ENCODE measurements at regions not wholly inside any gene's neighbourhood (a gene's known extent, or its start where the extent isn't known, plus 50 kb on each side); places are given as distances from the start of the nearest gene placed in this dataset.

DNA sequence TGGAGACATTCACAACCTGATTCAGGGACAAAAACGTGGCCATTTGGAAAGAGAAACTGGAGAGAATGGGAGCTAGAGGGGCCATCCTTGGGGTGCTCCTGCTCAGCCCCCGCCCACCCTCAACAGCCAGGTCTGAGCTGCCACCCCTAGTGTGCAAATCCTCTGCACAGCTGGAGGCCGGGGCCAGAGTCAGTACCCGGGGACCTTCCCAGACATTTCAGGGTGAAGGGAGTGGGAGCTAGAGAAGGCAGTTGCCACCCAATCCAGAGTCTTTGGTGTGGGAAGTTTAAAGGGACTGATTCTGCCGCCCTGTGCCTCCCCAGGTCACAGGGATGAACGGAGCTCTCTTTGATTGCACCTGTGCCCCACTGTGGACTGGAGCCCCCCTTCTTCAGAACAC lies 397.4 kb downstream of the MATN1 start:
- TF ChIP-seq, protein P1, sequence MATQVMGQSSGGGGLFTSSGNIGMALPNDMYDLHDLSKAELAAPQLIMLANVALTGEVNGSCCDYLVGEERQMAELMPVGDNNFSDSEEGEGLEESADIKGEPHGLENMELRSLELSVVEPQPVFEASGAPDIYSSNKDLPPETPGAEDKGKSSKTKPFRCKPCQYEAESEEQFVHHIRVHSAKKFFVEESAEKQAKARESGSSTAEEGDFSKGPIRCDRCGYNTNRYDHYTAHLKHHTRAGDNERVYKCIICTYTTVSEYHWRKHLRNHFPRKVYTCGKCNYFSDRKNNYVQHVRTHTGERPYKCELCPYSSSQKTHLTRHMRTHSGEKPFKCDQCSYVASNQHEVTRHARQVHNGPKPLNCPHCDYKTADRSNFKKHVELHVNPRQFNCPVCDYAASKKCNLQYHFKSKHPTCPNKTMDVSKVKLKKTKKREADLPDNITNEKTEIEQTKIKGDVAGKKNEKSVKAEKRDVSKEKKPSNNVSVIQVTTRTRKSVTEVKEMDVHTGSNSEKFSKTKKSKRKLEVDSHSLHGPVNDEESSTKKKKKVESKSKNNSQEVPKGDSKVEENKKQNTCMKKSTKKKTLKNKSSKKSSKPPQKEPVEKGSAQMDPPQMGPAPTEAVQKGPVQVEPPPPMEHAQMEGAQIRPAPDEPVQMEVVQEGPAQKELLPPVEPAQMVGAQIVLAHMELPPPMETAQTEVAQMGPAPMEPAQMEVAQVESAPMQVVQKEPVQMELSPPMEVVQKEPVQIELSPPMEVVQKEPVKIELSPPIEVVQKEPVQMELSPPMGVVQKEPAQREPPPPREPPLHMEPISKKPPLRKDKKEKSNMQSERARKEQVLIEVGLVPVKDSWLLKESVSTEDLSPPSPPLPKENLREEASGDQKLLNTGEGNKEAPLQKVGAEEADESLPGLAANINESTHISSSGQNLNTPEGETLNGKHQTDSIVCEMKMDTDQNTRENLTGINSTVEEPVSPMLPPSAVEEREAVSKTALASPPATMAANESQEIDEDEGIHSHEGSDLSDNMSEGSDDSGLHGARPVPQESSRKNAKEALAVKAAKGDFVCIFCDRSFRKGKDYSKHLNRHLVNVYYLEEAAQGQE (IDR thresholded peaks at IDR 0.05) = no peak
- TF ChIP-seq, protein P2, sequence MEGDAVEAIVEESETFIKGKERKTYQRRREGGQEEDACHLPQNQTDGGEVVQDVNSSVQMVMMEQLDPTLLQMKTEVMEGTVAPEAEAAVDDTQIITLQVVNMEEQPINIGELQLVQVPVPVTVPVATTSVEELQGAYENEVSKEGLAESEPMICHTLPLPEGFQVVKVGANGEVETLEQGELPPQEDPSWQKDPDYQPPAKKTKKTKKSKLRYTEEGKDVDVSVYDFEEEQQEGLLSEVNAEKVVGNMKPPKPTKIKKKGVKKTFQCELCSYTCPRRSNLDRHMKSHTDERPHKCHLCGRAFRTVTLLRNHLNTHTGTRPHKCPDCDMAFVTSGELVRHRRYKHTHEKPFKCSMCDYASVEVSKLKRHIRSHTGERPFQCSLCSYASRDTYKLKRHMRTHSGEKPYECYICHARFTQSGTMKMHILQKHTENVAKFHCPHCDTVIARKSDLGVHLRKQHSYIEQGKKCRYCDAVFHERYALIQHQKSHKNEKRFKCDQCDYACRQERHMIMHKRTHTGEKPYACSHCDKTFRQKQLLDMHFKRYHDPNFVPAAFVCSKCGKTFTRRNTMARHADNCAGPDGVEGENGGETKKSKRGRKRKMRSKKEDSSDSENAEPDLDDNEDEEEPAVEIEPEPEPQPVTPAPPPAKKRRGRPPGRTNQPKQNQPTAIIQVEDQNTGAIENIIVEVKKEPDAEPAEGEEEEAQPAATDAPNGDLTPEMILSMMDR (IDR thresholded peaks at IDR 0.05; ENCODE audit: low read depth, low read length, missing input control) = no peak
- TF ChIP-seq GABPA (IDR thresholded peaks at IDR 0.05 in 1 of 2, conservative IDR thresholded peaks at IDR 0.05 in 1 of 2) = no peak
- no peak for TF ChIP-seq RXRA (IDR thresholded peaks at IDR 0.05)
- TF ChIP-seq, protein P3, sequence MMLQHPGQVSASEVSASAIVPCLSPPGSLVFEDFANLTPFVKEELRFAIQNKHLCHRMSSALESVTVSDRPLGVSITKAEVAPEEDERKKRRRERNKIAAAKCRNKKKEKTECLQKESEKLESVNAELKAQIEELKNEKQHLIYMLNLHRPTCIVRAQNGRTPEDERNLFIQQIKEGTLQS (IDR thresholded peaks at IDR 0.05) = no peak
- no peak for TF ChIP-seq TAF1 (conservative IDR thresholded peaks at IDR 0.05)
- TF ChIP-seq, protein P4, sequence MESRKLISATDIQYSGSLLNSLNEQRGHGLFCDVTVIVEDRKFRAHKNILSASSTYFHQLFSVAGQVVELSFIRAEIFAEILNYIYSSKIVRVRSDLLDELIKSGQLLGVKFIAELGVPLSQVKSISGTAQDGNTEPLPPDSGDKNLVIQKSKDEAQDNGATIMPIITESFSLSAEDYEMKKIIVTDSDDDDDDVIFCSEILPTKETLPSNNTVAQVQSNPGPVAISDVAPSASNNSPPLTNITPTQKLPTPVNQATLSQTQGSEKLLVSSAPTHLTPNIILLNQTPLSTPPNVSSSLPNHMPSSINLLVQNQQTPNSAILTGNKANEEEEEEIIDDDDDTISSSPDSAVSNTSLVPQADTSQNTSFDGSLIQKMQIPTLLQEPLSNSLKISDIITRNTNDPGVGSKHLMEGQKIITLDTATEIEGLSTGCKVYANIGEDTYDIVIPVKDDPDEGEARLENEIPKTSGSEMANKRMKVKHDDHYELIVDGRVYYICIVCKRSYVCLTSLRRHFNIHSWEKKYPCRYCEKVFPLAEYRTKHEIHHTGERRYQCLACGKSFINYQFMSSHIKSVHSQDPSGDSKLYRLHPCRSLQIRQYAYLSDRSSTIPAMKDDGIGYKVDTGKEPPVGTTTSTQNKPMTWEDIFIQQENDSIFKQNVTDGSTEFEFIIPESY (IDR thresholded peaks at IDR 0.05) = no peak
- TF ChIP-seq MAX (IDR thresholded peaks at IDR 0.05) = no peak
- no peak for TF ChIP-seq JUND (IDR thresholded peaks at IDR 0.05)
- no peak for TF ChIP-seq SP1 (IDR thresholded peaks at IDR 0.05)
- TF ChIP-seq YY1 (IDR thresholded peaks at IDR 0.05) = no peak
- TF ChIP-seq RAD21 (IDR thresholded peaks at IDR 0.05) = no peak
